GM23248 (cell line): ENCODE measurements at regions not wholly inside any gene's neighbourhood (a gene's known extent, or its start where the extent isn't known, plus 50 kb on each side); places are given as distances from the start of the nearest gene placed in this dataset.

Experiments
- EZH2 ChIP-seq: fragments of 200-600 bp; sonication (generic); IDR thresholded peaks from 2 replicates; pipeline ENCODE4 v1.6.1; 2018; ENCODE audit warnings: antibody characterized with exemption, mild to moderate bottlenecking; ENCODE audit not compliant: insufficient read depth, poor library complexity, severe bottlenecking
- EZH2phosphoT487 ChIP-seq: fragments of 200-600 bp; sonication (generic); IDR thresholded peaks from 2 replicates; pipeline ENCODE4 v1.6.1; 2018; ENCODE audit warnings: antibody characterized with exemption, moderate library complexity, mild to moderate bottlenecking, low read depth; ENCODE audit not compliant: insufficient read depth

DNA sequence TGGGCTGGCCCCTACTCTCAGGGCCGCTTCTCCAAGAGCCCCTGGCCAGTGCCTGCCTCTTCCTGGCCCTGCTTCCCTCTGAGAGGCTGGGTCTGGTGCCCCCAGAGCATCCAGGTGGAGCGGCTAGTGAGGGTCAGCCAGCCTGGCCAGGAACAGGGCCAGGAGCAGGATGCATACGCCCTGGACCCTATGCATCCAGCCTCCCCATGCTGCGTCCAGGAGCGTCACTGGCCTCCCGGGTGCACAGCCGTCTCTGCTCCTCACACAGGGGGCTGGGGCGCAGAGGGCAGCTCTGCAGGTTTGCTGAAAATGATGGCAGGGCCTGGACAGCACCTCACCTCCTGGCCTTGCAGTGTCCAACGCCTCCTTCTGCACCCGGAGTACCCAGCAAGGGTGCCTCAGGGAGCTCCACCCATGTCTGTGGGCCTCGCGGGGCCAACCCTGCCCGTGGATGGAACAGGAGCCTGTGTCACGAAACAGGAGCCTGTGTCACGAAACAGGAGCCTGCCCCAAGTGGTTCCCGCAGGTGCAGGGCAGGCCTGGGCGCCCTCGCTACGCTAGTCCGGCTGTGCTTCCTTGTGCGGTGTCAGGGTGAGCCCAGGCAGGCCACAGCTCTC lies 246.2 kb upstream of the PPP2R2D start:
- TF ChIP-seq EZH2phosphoT487 (no peak), EZH2 (no peak)
